WI38 (cell line): ENCODE measurements at regions not wholly inside any gene's neighbourhood (a gene's known extent, or its start where the extent isn't known, plus 50 kb on each side); places are given as distances from the start of the nearest gene placed in this dataset.

Experiments used
- H3K4me3 ChIP-seq: 2 replicates; pipeline ENCODE4 v1.5.1; 2011; ENCODE audit warnings: low read depth, mild to moderate bottlenecking, control low read depth, low read length
- TF ChIP-seq, protein P1 (sequence below): IDR thresholded peaks from 2 replicates; pipeline ENCODE4 v1.5.1; 2012; ENCODE audit warnings: low read depth, mild to moderate bottlenecking, control low read depth, low read length

DNA sequence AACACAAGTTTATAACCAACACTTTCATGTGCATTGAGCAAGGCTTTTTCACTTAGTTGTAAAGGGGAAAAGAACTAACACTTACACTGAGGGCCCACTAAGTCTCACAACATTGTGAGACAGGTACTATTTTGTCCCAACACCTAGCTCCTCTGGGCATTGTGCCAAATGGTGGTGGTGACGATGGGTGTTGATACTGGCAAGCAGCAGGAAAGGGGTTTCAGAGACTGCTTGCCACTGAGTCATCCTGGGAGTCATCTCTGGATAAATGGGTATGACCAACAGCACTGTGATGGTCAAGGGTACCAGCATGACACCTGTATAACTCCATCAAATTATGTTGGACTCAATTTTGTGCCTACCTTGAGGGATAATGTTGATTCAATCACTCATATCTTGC, 138.8 kb upstream of the ITGA6 start:
- TF ChIP-seq, protein P1, sequence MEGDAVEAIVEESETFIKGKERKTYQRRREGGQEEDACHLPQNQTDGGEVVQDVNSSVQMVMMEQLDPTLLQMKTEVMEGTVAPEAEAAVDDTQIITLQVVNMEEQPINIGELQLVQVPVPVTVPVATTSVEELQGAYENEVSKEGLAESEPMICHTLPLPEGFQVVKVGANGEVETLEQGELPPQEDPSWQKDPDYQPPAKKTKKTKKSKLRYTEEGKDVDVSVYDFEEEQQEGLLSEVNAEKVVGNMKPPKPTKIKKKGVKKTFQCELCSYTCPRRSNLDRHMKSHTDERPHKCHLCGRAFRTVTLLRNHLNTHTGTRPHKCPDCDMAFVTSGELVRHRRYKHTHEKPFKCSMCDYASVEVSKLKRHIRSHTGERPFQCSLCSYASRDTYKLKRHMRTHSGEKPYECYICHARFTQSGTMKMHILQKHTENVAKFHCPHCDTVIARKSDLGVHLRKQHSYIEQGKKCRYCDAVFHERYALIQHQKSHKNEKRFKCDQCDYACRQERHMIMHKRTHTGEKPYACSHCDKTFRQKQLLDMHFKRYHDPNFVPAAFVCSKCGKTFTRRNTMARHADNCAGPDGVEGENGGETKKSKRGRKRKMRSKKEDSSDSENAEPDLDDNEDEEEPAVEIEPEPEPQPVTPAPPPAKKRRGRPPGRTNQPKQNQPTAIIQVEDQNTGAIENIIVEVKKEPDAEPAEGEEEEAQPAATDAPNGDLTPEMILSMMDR = no peak
- no peak overlapping the region for H3K4me3 ChIP-seq

DNA sequence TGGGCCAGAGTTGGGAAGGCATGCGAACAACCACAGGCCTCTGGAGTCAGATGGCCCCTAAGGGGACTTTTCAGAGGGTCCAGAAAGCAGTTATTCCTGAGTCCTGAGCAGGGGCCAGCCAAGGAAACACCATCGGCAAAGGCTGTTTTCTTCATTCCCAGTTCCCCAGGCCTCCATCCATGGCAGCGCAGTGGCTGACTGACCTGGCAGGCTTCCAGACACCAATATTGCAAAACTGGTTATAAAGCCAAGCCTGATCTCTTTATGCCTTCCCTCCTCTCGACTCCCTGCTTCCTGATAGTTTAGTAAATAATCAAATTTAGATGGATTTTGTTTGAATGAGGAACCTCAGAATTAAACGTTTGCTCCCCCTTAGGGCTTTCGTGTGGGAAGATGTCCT, 133.4 kb upstream of the ITGA6 start:
- TF ChIP-seq, protein P1 = no peak

DNA sequence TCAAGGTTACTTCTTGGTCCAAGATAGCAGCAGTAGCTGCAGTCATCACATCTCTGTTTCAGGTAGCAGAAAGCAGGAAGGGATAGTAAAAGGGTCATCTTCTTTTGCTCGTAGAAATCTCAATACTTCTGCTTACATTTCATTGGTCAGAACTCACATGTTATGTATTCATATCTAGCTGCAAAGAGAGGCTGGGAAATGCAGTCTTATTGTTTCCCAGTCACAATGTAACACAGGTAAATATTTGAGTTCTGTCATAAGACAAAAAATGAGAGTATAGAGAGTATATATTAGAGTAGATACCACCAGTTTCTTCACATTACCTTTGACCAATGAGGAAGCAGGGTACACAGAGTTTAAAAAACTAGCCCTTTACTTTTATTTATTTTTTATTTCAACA, 132.4 kb upstream of the ITGA6 start:
- TF ChIP-seq, protein P1 = no peak
- H3K4me3 ChIP-seq = no peak overlapping the region

More for the DNA sequence above, 133.4 kb upstream of the ITGA6 start:
- no peak overlapping the region for H3K4me3 ChIP-seq

DNA sequence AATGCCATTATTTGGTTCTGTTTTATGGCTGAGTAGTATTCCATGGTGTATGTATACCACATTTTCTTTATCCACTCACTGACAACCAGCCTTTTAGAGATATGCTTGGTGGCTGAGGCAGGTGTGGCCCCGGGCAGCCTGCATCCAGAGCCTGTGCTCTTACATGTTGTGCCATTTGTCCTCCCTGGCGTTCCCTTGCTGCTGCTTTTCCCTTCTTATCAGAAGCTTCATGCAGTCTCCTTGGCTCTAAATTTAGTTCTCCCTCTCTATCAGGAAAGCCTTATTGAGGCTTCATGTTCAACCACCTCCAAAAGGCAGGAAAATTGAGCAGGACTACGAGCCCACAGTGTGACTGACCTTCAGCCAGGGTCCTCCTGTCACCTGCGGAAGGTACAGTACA, 131.7 kb upstream of the ITGA6 start:
- TF ChIP-seq, protein P1 = no peak
- H3K4me3 ChIP-seq = no peak overlapping the region

DNA sequence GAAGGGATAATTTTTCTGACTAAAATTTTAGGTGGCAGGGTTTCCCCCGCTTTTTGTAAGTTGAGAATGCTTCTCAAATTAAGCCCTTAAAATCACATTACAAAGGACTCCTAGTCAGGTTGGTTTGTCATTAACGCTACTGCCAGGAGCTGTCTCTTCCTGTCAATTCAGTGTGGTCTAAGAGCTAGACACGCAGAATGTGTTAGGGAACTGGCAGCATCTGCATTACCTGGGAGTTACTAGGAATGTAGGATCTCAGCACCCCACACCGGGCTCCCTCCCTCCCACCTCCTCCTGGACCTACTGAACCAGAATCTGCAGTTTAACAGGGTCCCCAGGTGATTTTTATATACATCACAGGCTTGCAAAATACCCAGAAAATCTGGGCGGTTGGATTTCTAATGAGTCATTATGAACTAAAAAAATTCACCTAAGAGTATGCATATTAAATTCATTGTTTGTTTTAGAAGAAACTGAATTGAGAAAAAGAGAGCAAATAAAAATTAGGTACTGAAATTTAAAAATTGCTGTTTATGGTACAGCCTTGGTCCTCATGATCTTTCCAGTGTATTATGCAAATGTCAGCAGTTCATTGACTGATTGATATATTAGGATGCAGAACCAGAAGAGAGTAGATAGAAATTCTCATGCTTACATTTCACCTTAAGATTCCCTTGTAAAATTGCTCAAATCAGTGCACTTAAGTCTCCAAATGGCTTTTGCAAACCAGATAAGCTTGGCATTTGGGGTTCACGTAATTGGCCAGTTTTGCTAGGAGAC, 130.9 kb upstream of the ITGA6 start:
- TF ChIP-seq, protein P1 = no peak

DNA sequence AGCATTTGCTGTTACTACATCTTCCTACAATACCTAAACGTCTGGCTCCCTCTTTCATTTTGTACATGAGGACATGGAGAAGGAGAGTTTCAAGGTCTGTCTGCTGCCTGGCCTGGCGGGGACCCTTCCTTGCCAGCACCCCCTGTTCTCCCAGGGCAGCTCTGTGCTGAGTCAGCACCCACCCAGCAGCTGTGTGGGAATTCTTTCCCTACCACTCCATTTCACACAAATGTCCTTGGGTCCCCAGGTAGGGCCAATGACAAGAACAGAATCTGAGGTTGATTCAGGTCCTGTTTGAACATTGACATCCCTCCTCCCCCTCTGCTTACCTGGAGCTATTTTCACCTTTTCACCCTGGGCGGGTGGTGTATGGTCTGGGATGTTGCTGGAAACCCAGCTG, 129.9 kb upstream of the ITGA6 start:
- H3K4me3 ChIP-seq = no peak overlapping the region
- TF ChIP-seq, protein P1 = no peak

More for the DNA sequence above, 130.9 kb upstream of the ITGA6 start:
- no peak overlapping the region for H3K4me3 ChIP-seq

DNA sequence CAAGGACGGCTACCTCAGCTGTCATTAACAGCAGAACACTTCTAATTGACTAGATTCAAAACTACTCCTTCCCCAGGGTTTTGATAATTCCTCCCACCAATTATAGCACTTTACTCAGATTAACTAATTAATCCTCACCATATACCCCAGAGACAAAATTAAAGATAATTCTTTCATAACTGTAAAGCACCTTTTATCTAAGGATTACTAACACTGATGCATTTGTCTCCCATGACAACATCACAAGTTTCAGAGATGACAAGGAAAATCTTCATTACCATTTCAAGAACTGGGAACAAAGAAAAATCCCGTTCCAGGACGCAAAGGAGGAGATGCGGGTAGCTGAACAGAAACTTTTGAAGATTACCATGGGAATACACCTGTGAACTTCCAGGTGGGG, 129.4 kb upstream of the ITGA6 start:
- no peak overlapping the region for H3K4me3 ChIP-seq
- TF ChIP-seq, protein P1 = no peak
